Type B pancreatic cell (in vitro differentiated cells): ENCODE measurements at regions not wholly inside any gene's neighbourhood (a gene's known extent, or its start where the extent isn't known, plus 50 kb on each side); places are given as distances from the start of the nearest gene placed in this dataset.

Source experiments
- DNase-seq: peaks from one replicate; pipeline ENCODE4 v3.0.0; 2021; ENCODE audit warnings: mixed read lengths; ENCODE audit not compliant: unreplicated experiment; ENCODE audit errors: extremely low spot score
- H3K27ac Mint-ChIP-seq: 2 replicates; pipeline ENCODE4 v1.8.0; 2021; ENCODE audit warnings: mild to moderate bottlenecking, mixed read lengths
- H3K27me3 Mint-ChIP-seq: 2 replicates; pipeline ENCODE4 v1.8.0; 2021; ENCODE audit warnings: mixed read lengths
- H3K36me3 Mint-ChIP-seq: 2 replicates; pipeline ENCODE4 v1.8.0; 2021; ENCODE audit warnings: mixed read lengths
- H3K4me1 Mint-ChIP-seq: one replicate; pipeline ENCODE4 v1.8.0; 2021; ENCODE audit warnings: mixed read lengths; ENCODE audit not compliant: unreplicated experiment
- H3K4me3 Mint-ChIP-seq: 2 replicates; pipeline ENCODE4 v1.8.0; 2021; ENCODE audit warnings: mild to moderate bottlenecking, mixed read lengths
- H3K9me3 Mint-ChIP-seq: 2 replicates; pipeline ENCODE4 v1.8.0; 2021; ENCODE audit warnings: mixed read lengths
- CTCF ChIP-seq: fragments of 200-600 bp; sonication (generic); conservative IDR thresholded peaks from 2 replicates; pipeline ENCODE4 v1.5.0; 2021; ENCODE audit warnings: antibody characterized with exemption, mild to moderate bottlenecking

GRCh38 chr12:114888928-114889584 is 205.1 kb upstream of the TBX3 start:
- peaks cover 3% of the 10 kb centered on the region for H3K27me3 Mint-ChIP-seq
- H3K4me3 Mint-ChIP-seq = no peak overlapping the region
- H3K4me1 Mint-ChIP-seq = peaks cover 15% of the 10 kb centered on the region
- H3K9me3 Mint-ChIP-seq = no peaks in the 10 kb centered on the region
- TF ChIP-seq CTCF = no peak
- H3K36me3 Mint-ChIP-seq = no peaks in the 10 kb centered on the region
- DNase-seq = no peak
- no peak overlapping the region for H3K27ac Mint-ChIP-seq

GRCh38 chr12:114888448-114888847 is 204.5 kb upstream of the TBX3 start:
- Mint-ChIP-seq H3K4me1 (peaks cover 15% of the 10 kb centered on the region), H3K4me3 (no peak overlapping the region), H3K27me3 (peaks cover 3% of the 10 kb centered on the region), H3K36me3 (no peaks in the 10 kb centered on the region), H3K9me3 (no peaks in the 10 kb centered on the region), H3K27ac (no peak overlapping the region)
- TF ChIP-seq CTCF = no peak
- no peak for DNase-seq

- no peak overlapping the region for H3K4me3 Mint-ChIP-seq
- H3K4me1 Mint-ChIP-seq = peaks cover 15% of the 10 kb centered on the region
- H3K27me3 Mint-ChIP-seq = peaks cover 3% of the 10 kb centered on the region
- H3K9me3 Mint-ChIP-seq = no peaks in the 10 kb centered on the region
- no peak for TF ChIP-seq CTCF
- H3K36me3 Mint-ChIP-seq = no peaks in the 10 kb centered on the region
- no peak overlapping the region for H3K27ac Mint-ChIP-seq
- DNase-seq = no peak
Measured at GRCh38 chr12:114885501-114885900, 201.5 kb upstream of the TBX3 start.

GRCh38 chr12:114884575-114884974 is 200.6 kb upstream of the TBX3 start:
- H3K36me3 Mint-ChIP-seq = no peaks in the 10 kb centered on the region
- H3K9me3 Mint-ChIP-seq = no peaks in the 10 kb centered on the region
- H3K27me3 Mint-ChIP-seq = peaks cover 3% of the 10 kb centered on the region
- peaks cover 9% of the 10 kb centered on the region for H3K4me1 Mint-ChIP-seq
- TF ChIP-seq CTCF = no peak
- no peak for DNase-seq
- no peak overlapping the region for H3K27ac Mint-ChIP-seq
- no peak overlapping the region for H3K4me3 Mint-ChIP-seq

- no peak for TF ChIP-seq CTCF
- no peak for DNase-seq
- peaks cover 3% of the 10 kb centered on the region for H3K27me3 Mint-ChIP-seq
- peaks cover 5% of the 10 kb centered on the region for H3K4me1 Mint-ChIP-seq
- H3K4me3 Mint-ChIP-seq = no peak overlapping the region
- no peak overlapping the region for H3K27ac Mint-ChIP-seq
- no peaks in the 10 kb centered on the region for H3K36me3 Mint-ChIP-seq
- H3K9me3 Mint-ChIP-seq = no peaks in the 10 kb centered on the region
Measured at GRCh38 chr12:114882083-114882482, 198.1 kb upstream of the TBX3 start.

GRCh38 chr12:114879354-114879753 is 195.4 kb upstream of the TBX3 start:
- DNase-seq = no peak
- no peak for TF ChIP-seq CTCF
- H3K4me3 Mint-ChIP-seq = no peak overlapping the region
- H3K36me3 Mint-ChIP-seq = no peaks in the 10 kb centered on the region
- no peaks in the 10 kb centered on the region for H3K27me3 Mint-ChIP-seq
- peaks cover 9% of the 10 kb centered on the region for H3K4me1 Mint-ChIP-seq
- no peak overlapping the region for H3K27ac Mint-ChIP-seq
- H3K9me3 Mint-ChIP-seq = no peaks in the 10 kb centered on the region
